HEK293 (cell line): ENCODE measurements at regions not wholly inside any gene's neighbourhood (a gene's known extent, or its start where the extent isn't known, plus 50 kb on each side); places are given as distances from the start of the nearest gene placed in this dataset.

Source experiments
- CTCF ChIA-PET: fragments of 350-600 bp; formaldehyde crosslinking; extraction: SDS; loops from one replicate; lab custom pipeline; 2021; ENCODE audit warnings: antibody characterized with exemption; lab: Yijun Ruan, JAX
- POLR2A ChIA-PET: fragments of 300-600 bp; formaldehyde crosslinking; extraction: SDS; loops from one replicate; lab custom pipeline; 2020; ENCODE audit warnings: antibody characterized with exemption, inconsistent platforms; lab: Yijun Ruan, JAX
- H3K27ac ChIP-seq: fragments of 200-500 bp; sonication (Bioruptor generic); 2 replicates; pipeline ENCODE4 v1.5.1; 2014; ENCODE audit warnings: low read depth, low read length, control low read depth, inconsistent platforms; ENCODE audit errors: extremely low read depth
- H3K36me3 ChIP-seq, 2 experiments: fragments of 200-500 bp in 1 of 2; sonication (Bioruptor generic) in 1 of 2; 1 replicate in 1 of 2; 2 replicates in 1 of 2; pipeline ENCODE4 v1.5.1; 2014 to 2017; ENCODE audit warnings: inconsistent platforms in 2 of 2, low read length in 2 of 2; ENCODE audit not compliant: control insufficient read depth in 2 of 2, insufficient read depth in 1 of 2
- H3K4me1 ChIP-seq: fragments of 200-500 bp; sonication (Bioruptor generic); 2 replicates; pipeline ENCODE4 v1.5.1; 2014; ENCODE audit warnings: mild to moderate bottlenecking, low read length, inconsistent platforms; ENCODE audit not compliant: control insufficient read depth, insufficient read depth
- H3K4me3 ChIP-seq: 2 replicates; pipeline ENCODE4 v1.5.1; 2011; ENCODE audit warnings: low read depth, mild to moderate bottlenecking, control low read depth, low read length, moderate library complexity
- H3K9me3 ChIP-seq: fragments of 200-500 bp; sonication (Bioruptor generic); 2 replicates; pipeline ENCODE4 v1.5.1; 2014; ENCODE audit warnings: low read depth, low read length, inconsistent platforms; ENCODE audit not compliant: control insufficient read depth, insufficient read depth
- EGR2 ChIP-seq: fragments of 450-650 bp; formaldehyde crosslinking; IDR thresholded peaks from 2 replicates; pipeline ENCODE4 v1.5.1; 2016; ENCODE audit warnings: low read depth, missing biosample characterization, missing genetic modification characterization
- HOXA7 ChIP-seq: sonication (generic); formaldehyde crosslinking; IDR thresholded peaks from 2 replicates; pipeline ENCODE4 v1.8.1; 2022; ENCODE audit warnings: missing genetic modification reagents, borderline replicate concordance
- IKZF3 ChIP-seq: fragments of 450-650 bp; IDR thresholded peaks from 2 replicates; pipeline ENCODE4 v1.5.0; 2018; ENCODE audit warnings: missing biosample characterization, mild to moderate bottlenecking, missing genetic modification characterization, moderate library complexity
- KLF16 ChIP-seq: fragments of 450-650 bp; formaldehyde crosslinking; IDR thresholded peaks from 2 replicates; pipeline ENCODE4 v1.5.1; 2017; ENCODE audit warnings: missing biosample characterization, missing genetic modification characterization
- KLF17 ChIP-seq: fragments of 450-650 bp; formaldehyde crosslinking; IDR thresholded peaks from 2 replicates; pipeline ENCODE4 v1.5.1; 2016; ENCODE audit warnings: missing biosample characterization, missing genetic modification characterization
- REPIN1 ChIP-seq: fragments of 450-650 bp; formaldehyde crosslinking; IDR thresholded peaks from 2 replicates; pipeline ENCODE4 v1.5.1; 2017; ENCODE audit warnings: missing biosample characterization, missing genetic modification characterization, low read depth
- REST ChIP-seq: fragments of 450-650 bp; formaldehyde crosslinking; IDR thresholded peaks from 2 replicates; pipeline ENCODE4 v1.5.1; 2016; ENCODE audit warnings: missing biosample characterization, missing genetic modification characterization
- SCRT2 ChIP-seq: fragments of 450-650 bp; formaldehyde crosslinking; IDR thresholded peaks from 2 replicates; pipeline ENCODE4 v1.5.1; 2016; ENCODE audit warnings: missing biosample characterization, missing genetic modification characterization
- WT1 ChIP-seq: fragments of 450-650 bp; formaldehyde crosslinking; IDR thresholded peaks from 2 replicates; pipeline ENCODE4 v1.5.1; 2016; ENCODE audit warnings: missing biosample characterization, missing genetic modification characterization
- ZBTB17 ChIP-seq: fragments of 450-650 bp; formaldehyde crosslinking; IDR thresholded peaks from 2 replicates; pipeline ENCODE4 v1.5.1; 2016; ENCODE audit warnings: missing biosample characterization, missing genetic modification characterization
- ZFHX2 ChIP-seq: fragments of 450-650 bp; formaldehyde crosslinking; conservative IDR thresholded peaks from 2 replicates; pipeline ENCODE4 v1.5.1; 2016; ENCODE audit warnings: missing biosample characterization, missing genetic modification characterization
- ZNF140 ChIP-seq: fragments of 450-650 bp; formaldehyde crosslinking; IDR thresholded peaks from 2 replicates; pipeline ENCODE4 v1.5.1; 2016; ENCODE audit warnings: missing biosample characterization, missing genetic modification characterization
- ZNF184 ChIP-seq: fragments of 450-650 bp; IDR thresholded peaks from 2 replicates; pipeline ENCODE4 v1.5.1; 2018; ENCODE audit warnings: missing biosample characterization, mild to moderate bottlenecking, missing genetic modification characterization
- ZNF19 ChIP-seq: fragments of 450-650 bp; formaldehyde crosslinking; IDR thresholded peaks from 2 replicates; pipeline ENCODE4; 2016; ENCODE audit warnings: missing biosample characterization, missing genetic modification characterization, low read depth
- ZNF2 ChIP-seq: fragments of 450-650 bp; formaldehyde crosslinking; IDR thresholded peaks from 2 replicates; pipeline ENCODE4 v1.5.1; 2016; ENCODE audit warnings: missing biosample characterization, missing genetic modification characterization
- ZNF48 ChIP-seq: fragments of 450-650 bp; formaldehyde crosslinking; IDR thresholded peaks from 2 replicates; pipeline ENCODE4 v1.5.1; 2016; ENCODE audit warnings: missing biosample characterization, missing genetic modification characterization
- ZNF544 ChIP-seq: fragments of 450-650 bp; formaldehyde crosslinking; IDR thresholded peaks from 2 replicates; pipeline ENCODE4 v1.5.0; 2017; ENCODE audit warnings: missing biosample characterization, missing genetic modification characterization
- ZNF621 ChIP-seq: fragments of 450-650 bp; formaldehyde crosslinking; IDR thresholded peaks from 2 replicates; pipeline ENCODE4 v1.5.1; 2017; ENCODE audit warnings: missing biosample characterization, missing genetic modification characterization
- ZNF626 ChIP-seq: fragments of 450-650 bp; sonication (Bioruptor Pico); formaldehyde crosslinking; IDR thresholded peaks from 2 replicates; pipeline ENCODE4 v1.5.1; 2018; ENCODE audit warnings: missing biosample characterization, missing genetic modification characterization, inconsistent platforms
- ZNF777 ChIP-seq: fragments of 450-650 bp; formaldehyde crosslinking; IDR thresholded peaks from 2 replicates; pipeline ENCODE4 v1.5.1; 2017; ENCODE audit warnings: missing biosample characterization, missing genetic modification characterization, borderline replicate concordance
- ZSCAN4 ChIP-seq: fragments of 450-650 bp; formaldehyde crosslinking; IDR thresholded peaks from 2 replicates; pipeline ENCODE4 v1.5.1; 2017; ENCODE audit warnings: missing biosample characterization, missing genetic modification characterization

GRCh38 chr17:56659622-56660021 is 66.1 kb downstream of the NOG start:
- no peaks in the 10 kb centered on the region for H3K9me3 ChIP-seq
- no peak for TF ChIP-seq SCRT2
- no peak for TF ChIP-seq KLF16 (tag by site-specific recombination)
- no peak for TF ChIP-seq ZNF2 (tag by site-specific recombination)
- TF ChIP-seq ZNF140 = no peak
- TF ChIP-seq ZNF777 (tag by site-specific recombination) = no peak
- no peak for TF ChIP-seq REPIN1 (tag by site-specific recombination)
- TF ChIP-seq ZNF544 = no peak
- TF ChIP-seq KLF17 = no peak
- no peak for TF ChIP-seq WT1 (tag by site-specific recombination)
- TF ChIP-seq ZBTB17 (tag by site-specific recombination) = no peak
- TF ChIP-seq ZNF626 (tag by site-specific recombination) = no peak
- TF ChIP-seq ZNF48 = no peak
- TF ChIP-seq ZNF19 (tag by site-specific recombination) = no peak
- no peak for TF ChIP-seq ZNF184 (tag by site-specific recombination)
- POLR2A ChIA-PET = no interaction called here
- no peaks in the 10 kb centered on the region for H3K4me1 ChIP-seq
- H3K36me3 ChIP-seq = no peaks in the 10 kb centered on the region
- no peak overlapping the region for H3K27ac ChIP-seq
- CTCF ChIA-PET = interaction anchor here (0.7 to 2.3 kb wide), 2 partner anchors 23 to 160 kb away, joined by 4 to 7 read pairs; no protein-coding TSS in a partner anchor
- no peak overlapping the region for H3K4me3 ChIP-seq

- Histone ChIP-seq H3K36me3 (no peaks in the 10 kb centered on the region), H3K4me3 (no peak overlapping the region), H3K4me1 (no peaks in the 10 kb centered on the region), H3K27ac (no peak overlapping the region), H3K9me3 (no peaks in the 10 kb centered on the region)
- ChIA-PET CTCF (interaction anchor here (0.6 to 1.0 kb wide), 5 partner anchors 16 to 145 kb away, joined by 3 to 4 read pairs (median 3); no protein-coding TSS in a partner anchor), POLR2A (interaction anchor here (0.7 kb wide), 1 partner anchor 66 kb away, joined by 4 read pairs; no protein-coding TSS in a partner anchor)
- TF ChIP-seq HOXA7 (CRISPR knock-in tag) (no peak), ZSCAN4 (peak; percentile 61), ZFHX2 (tag by site-specific recombination) (0 out of 2 replicates have a peak, but pooled peaks have one; percentile 19), EGR2 (tag by site-specific recombination) (peak; percentile 42)
Observed at GRCh38 chr17:56661906-56662305, 68.4 kb downstream of the NOG start.

GRCh38 chr17:56665864-56666263 is 72.4 kb downstream of the NOG start:
- Histone ChIP-seq H3K4me1 (no peaks in the 10 kb centered on the region), H3K27ac (no peak overlapping the region), H3K4me3 (no peak overlapping the region), H3K9me3 (no peaks in the 10 kb centered on the region), H3K36me3 (no peaks in the 10 kb centered on the region)
- TF ChIP-seq IKZF3 (tag by site-specific recombination) = no peak
- TF ChIP-seq REST = no peak
- no peak for TF ChIP-seq ZNF621 (tag by site-specific recombination)
- POLR2A ChIA-PET = no interaction called here
- CTCF ChIA-PET = interaction anchor here (1.6 kb wide), 1 partner anchor 11 kb away, joined by 6 read pairs; no protein-coding TSS in a partner anchor
